T-helper 2 cell treated with Interferon-gamma antibody and Interleukin-4, amounts not matched to agents 100 ng/mL and 5 ng/mL, for 36 hours (primary cell): ENCODE measurements at regions not wholly inside any gene's neighbourhood (a gene's known extent, or its start where the extent isn't known, plus 50 kb on each side); places are given as distances from the start of the nearest gene placed in this dataset.

ENCODE experiments used
- intact Hi-C: fragments of 100-400 bp; cut with micrococcal nuclease; formaldehyde crosslinking; loops from one replicate; pipeline ENCODE4 v1.15.1; 2023

GRCh38 chr13:70668983-70669382, 560.7 kb upstream of the KLHL1 start:
- intact Hi-C loops: no loop called here

- intact Hi-C loops: no loop called here
These were observed 560.0 kb upstream of the KLHL1 start for GRCh38 chr13:70668293-70668692.

DNA sequence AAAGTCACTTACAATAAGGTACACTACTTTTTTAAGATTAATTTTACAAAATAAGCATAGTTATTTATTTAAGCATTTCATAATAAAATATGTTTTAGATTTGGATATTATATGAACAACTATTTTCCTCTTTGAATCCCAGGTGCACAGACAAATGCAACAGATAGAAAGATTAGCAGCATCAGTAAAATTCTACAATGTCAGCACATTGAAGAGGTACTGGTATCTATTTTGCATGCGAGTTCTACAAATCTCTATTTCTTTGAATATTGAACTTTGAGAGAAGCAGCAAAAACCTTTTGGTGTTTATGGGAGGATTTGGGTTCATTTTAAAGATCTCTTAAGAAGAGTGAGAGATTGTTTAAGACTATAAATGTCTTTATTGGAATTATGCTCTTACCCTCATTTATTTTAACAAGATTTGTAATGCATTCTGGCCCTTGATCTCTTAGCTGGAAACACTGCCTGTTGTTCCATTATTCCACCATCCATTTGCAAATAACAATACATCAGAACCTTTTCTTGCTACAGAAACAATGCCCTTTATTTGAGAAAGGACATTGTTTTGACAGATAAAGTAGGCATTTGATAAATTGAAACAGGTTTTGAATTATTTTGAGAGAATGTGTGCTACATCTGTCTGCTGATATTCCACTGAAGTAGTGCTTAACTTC, 558.8 kb upstream of the KLHL1 start:
- intact Hi-C loops: no loop called here

GRCh38 chr13:70662231-70662940, 554.1 kb upstream of the KLHL1 start:
- intact Hi-C loops: no loop called here

DNA sequence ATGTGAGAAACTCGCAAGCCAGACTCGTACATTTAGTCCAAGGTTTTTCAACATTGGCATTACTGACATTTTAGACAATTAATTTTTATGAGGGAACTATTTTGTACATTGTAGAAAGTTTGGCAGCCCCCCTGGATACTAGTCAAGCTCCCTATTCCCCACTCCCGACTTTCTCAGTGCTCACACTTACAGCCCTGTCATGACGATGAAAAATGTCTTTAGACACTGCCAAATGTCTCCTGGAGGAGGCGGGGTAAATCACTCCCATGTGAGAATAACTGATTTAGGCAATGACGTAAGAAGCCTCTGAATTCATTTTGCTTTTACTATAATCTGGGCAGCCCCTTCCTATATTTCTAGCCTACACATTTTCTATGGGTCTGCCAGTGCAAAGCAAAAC, 535.8 kb upstream of the KLHL1 start:
- intact Hi-C loops: no loop called here

DNA sequence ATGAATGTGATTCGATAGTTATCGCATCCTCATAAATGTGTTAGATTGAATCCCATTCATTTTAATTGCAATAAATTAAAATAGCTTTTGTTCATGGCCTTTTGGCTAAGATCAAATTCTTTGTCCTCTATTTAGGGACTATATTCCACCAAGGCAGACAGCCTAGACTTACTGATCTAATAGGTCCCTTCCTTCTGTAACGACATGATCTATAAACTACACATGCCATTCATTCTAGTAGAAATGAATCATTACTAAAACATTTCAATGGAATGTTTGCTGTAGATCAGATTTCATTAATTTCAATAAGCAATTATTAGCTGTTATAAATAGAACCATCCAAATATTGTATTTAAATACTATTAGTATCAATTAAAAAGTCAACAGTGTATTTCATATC, 526.6 kb upstream of the KLHL1 start:
- intact Hi-C loops: no loop called here

DNA sequence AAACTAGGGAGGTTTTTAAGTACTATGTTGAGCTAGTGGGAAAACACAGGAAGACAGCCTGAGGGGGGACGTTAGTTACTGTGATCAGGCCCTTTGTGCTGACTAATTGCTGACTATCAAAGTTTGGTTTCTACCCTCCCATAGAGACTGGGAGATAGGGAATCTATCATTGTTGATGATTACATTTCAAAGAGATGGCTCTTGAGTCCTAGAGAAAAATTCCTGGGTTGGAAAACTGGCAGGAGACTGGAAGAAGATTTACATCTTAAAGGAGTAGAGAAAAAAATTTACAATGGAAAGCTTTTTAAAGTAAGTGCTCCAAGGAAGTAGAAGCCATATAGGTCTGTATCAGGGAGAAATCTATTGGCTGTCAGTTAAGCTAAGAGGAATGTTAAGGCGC, 522.0 kb upstream of the KLHL1 start:
- intact Hi-C loops: no loop called here

- intact Hi-C loops: loop anchor here (10.0 kb wide), 1 partner anchor 1262 kb away; no protein-coding TSS in a partner anchor
These were observed 515.0 kb upstream of the KLHL1 start for GRCh38 chr13:70623239-70623638.

- intact Hi-C loops: loop anchor here (10.0 kb wide), 1 partner anchor 1262 kb away; no protein-coding TSS in a partner anchor
These were observed 514.5 kb upstream of the KLHL1 start for GRCh38 chr13:70622796-70623195.

DNA sequence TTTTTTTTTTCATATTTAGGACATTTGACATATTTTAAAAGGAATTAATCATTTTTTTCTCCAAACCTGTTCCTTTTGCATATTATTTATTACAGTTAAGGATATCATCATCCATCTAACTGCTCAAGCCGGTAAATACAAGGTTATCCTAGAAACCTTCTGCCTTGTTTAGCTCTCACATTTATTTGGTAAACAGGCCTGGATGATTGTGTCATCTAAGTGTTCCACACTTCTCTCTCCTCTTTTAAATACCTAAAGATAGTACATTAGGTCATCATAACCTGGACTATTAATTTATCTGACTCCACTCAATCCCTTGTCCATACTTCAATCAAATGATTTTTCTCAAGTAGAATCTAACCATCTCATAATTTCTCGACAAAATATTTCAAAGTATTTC, 511.7 kb upstream of the KLHL1 start:
- intact Hi-C loops: loop anchor here (10.0 kb wide), 1 partner anchor 1265 kb away; no protein-coding TSS in a partner anchor

DNA sequence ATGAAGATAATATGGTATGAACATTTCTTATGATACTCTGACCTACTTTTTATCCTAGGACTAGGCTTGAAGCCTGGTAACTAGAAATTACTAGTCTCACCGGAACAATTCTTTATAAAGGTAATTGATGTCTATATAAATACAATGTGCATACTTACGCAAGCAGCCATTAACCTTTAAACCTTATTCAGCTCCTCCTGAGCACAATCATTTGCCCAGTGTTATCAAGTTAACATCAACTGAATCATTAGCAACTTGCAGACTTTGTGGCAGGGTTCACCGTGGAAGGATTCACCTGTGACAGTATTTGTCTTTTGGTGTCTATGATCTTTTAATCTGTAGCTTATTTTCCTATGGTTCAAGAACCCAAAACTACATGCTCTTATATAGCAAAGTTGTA, 508.6 kb upstream of the KLHL1 start:
- intact Hi-C loops: no loop called here

- intact Hi-C loops: no loop called here
These were observed 505.0 kb upstream of the KLHL1 start for GRCh38 chr13:70613295-70613694.

DNA sequence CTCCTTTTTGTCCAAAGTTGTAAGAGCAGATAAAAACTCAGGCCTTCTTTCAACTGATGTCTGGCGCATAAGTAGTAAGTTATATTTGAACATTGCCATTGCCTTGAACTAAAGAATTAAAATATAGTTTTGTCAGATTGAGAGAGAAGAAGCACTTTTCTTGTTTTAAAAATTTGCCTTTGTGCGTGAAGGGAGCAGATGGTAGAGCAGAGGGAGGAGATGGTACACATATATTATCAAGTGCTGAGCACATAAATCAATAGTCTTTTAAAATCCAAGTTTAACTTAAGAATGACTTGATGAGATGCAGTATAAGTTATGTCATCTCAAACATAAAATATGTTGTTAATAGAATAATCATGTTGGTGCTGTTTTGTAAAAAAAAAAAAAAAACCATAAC, 504.6 kb upstream of the KLHL1 start:
- intact Hi-C loops: no loop called here

DNA sequence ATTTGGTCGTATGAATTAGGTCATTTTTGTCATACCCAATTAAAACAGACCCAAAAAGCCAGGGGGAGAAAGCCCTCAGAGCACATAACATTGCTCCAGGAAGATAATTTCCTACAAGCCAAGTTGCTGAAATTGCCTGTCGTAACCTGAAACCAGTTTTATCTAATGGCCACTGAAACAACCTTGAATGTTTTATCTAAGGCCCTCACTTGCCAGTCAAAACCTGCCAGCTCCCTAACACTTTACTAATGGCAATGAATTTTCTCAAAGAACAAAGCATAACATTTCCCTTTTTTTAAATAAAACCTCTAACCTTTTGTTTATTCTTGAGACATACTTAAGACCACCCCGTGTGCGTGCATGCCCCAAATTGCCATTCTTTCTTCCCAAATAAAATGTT, 496.2 kb upstream of the KLHL1 start:
- intact Hi-C loops: no loop called here

DNA sequence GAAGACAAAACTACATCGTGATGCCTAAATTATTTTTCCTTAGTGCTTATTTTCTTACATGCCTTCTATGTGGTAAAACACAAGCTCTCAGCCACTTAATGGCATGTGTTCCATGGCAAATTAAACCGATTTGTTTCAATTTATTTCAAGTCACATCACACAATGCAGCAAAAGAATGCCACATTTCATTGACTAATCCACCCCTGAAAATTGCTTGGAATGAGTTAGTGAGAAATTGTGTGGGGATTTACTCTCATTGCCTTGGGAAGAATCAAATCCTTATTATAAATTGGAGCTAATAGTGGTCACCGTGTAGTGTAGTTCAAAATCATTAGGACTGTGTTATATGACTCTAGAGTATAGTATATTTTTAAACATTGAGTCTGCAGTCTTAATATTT, 485.5 kb upstream of the KLHL1 start:
- intact Hi-C loops: no loop called here

- intact Hi-C loops: no loop called here
These were observed 476.9 kb upstream of the KLHL1 start for GRCh38 chr13:70585109-70585508.

DNA sequence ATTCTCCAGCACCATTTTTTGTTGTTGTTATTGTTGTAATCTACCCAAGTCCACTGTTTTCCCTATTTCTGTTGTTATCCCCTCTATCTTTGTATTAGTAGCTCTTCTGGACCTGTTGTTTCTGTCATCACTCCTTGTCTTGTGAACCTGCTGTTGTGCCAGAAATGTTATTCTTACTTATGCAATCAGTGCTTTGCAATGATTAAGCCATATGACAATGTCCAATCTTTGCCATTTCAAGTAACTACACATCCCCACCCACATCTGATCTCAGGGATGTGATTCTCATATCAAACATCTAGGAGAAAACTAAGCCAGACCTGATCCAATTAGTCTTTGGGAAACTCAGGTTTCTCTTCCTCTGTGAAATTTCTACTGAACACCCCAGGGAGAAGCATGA, 472.6 kb upstream of the KLHL1 start:
- intact Hi-C loops: no loop called here

GRCh38 chr13:70579941-70580340, 471.7 kb upstream of the KLHL1 start:
- intact Hi-C loops: no loop called here

DNA sequence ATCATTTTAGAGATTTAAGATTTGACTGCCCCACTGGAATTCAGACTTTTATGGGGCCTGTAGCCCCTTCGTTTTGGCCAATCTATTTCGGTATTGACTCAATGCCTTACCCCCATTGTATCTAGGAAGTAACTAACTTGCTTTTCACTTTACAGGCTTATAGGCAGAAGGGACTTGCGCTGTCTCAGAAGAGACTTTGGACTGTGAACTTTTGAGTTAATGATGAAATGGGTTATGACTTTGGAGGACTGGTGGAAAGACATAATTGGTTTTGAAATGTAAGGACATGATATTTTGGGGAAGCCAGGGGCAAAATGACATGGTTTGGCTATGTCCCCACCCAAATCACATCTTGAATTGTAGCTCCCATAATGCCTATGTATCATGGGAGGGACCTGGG, 463.0 kb upstream of the KLHL1 start:
- intact Hi-C loops: no loop called here

GRCh38 chr13:70568571-70568970, 460.3 kb upstream of the KLHL1 start:
- intact Hi-C loops: loop anchor here (2.0 to 5.0 kb wide), 4 partner anchors 231 to 1032 kb away; no protein-coding TSS in a partner anchor

DNA sequence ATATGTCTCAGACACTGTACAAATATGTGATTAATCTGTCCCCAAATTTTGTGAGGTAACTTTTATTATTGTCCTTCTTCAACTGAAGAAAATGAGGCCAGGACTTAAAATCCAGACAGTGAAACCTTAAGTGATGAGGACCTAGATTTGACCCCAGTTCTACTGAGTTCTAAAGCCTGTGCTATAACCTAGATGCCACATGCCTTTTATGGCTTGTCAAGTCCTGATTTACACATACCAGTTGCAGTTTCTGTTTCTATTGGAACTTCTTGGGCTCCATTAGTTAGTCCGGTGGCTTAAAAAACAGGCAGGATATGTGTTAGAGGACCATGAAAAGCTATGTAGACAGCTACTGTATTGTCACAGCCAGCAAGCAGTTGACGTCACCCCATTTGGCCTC, 436.5 kb upstream of the KLHL1 start:
- intact Hi-C loops: no loop called here

GRCh38 chr13:70541451-70541850, 433.2 kb upstream of the KLHL1 start:
- intact Hi-C loops: no loop called here

- intact Hi-C loops: no loop called here
These were observed 426.2 kb upstream of the KLHL1 start for GRCh38 chr13:70534466-70534865.
